ENCODE measurements at regions not wholly inside any gene's neighbourhood (a gene's known extent, or its start where the extent isn't known, plus 50 kb on each side); places are given as distances from the start of the nearest gene placed in this dataset.

- peak; percentile 35 for DNase-seq
These were observed 207.9 kb upstream of the SALL3 start for GRCh38 chr18:78771496-78772359.

GRCh38 chr18:78772360-78773302 is 207.0 kb upstream of the SALL3 start:
- peak; percentile 43 for DNase-seq

- peak; percentile 32 for DNase-seq
These were observed 206.3 kb upstream of the SALL3 start for GRCh38 chr18:78773303-78773755.

- peak; percentile 45 for DNase-seq
These were observed 205.8 kb upstream of the SALL3 start for GRCh38 chr18:78773819-78774218.

- no peak for DNase-seq
These were observed 204.9 kb upstream of the SALL3 start for GRCh38 chr18:78774741-78775141.

GRCh38 chr18:78776151-78776550 is 203.5 kb upstream of the SALL3 start:
- no peak for DNase-seq

- no peak for DNase-seq
These were observed 202.8 kb upstream of the SALL3 start for GRCh38 chr18:78776706-78777285.

GRCh38 chr18:78777992-78778391 is 201.6 kb upstream of the SALL3 start:
- DNase-seq: no peak

GRCh38 chr18:78778651-78779050 is 201.0 kb upstream of the SALL3 start:
- DNase-seq: no peak

GRCh38 chr18:78779996-78780718 is 199.5 kb upstream of the SALL3 start:
- no peak for DNase-seq

- no peak for DNase-seq
These were observed 198.7 kb upstream of the SALL3 start for GRCh38 chr18:78780719-78781600.

GRCh38 chr18:78781601-78781960 is 198.0 kb upstream of the SALL3 start:
- no peak for DNase-seq

- no peak for DNase-seq
These were observed 196.6 kb upstream of the SALL3 start for GRCh38 chr18:78782951-78783563.

GRCh38 chr18:78783564-78783960 is 196.1 kb upstream of the SALL3 start:
- no peak for DNase-seq

GRCh38 chr18:78784861-78785260 is 194.8 kb upstream of the SALL3 start:
- no peak for DNase-seq

- DNase-seq: no peak
These were observed 193.9 kb upstream of the SALL3 start for GRCh38 chr18:78785706-78786105.

- DNase-seq: no peak
These were observed 192.8 kb upstream of the SALL3 start for GRCh38 chr18:78786776-78787175.

GRCh38 chr18:78787751-78788150 is 191.9 kb upstream of the SALL3 start:
- no peak for DNase-seq

GRCh38 chr18:78788161-78788560 is 191.5 kb upstream of the SALL3 start:
- no peak for DNase-seq

GRCh38 chr18:78789850-78790249 is 189.8 kb upstream of the SALL3 start:
- no peak for DNase-seq

GRCh38 chr18:78790511-78790910 is 189.1 kb upstream of the SALL3 start:
- no peak for DNase-seq

Data from activated CD8-positive, alpha-beta memory T cell treated with anti-CD3 and anti-CD28 coated beads for 24 hours (primary cell).